Esophagus muscularis mucosa (tissue), 3 donors: ENCODE measurements at regions not wholly inside any gene's neighbourhood (a gene's known extent, or its start where the extent isn't known, plus 50 kb on each side); places are given as distances from the start of the nearest gene placed in this dataset.

Source experiments
- POLR2A ChIP-seq: fragments of 450-650 bp; IDR thresholded peaks from one replicate; pipeline ENCODE4 v1.6.1; 2017; ENCODE audit warnings: antibody characterized with exemption, moderate library complexity, mild to moderate bottlenecking, low read depth
- POLR2AphosphoS5 ChIP-seq, 2 donors: sonication (generic); formaldehyde crosslinking; IDR thresholded peaks; one replicate each; pipeline ENCODE4 v1.6.1; 2017; ENCODE audit warnings: antibody characterized with exemption in 2 of 2
- TF ChIP-seq, protein P1 (sequence below), 3 experiments: fragments of 200-600 bp in 2 of 3; fragments of 450-650 bp in 1 of 3; sonication (generic) in 2 of 3; IDR thresholded peaks; one replicate each; pipeline ENCODE4 v1.5.1; 2017 to 2019; ENCODE audit warnings: antibody characterized with exemption in 3 of 3, mild to moderate bottlenecking in 2 of 3, moderate library complexity in 1 of 3

DNA sequence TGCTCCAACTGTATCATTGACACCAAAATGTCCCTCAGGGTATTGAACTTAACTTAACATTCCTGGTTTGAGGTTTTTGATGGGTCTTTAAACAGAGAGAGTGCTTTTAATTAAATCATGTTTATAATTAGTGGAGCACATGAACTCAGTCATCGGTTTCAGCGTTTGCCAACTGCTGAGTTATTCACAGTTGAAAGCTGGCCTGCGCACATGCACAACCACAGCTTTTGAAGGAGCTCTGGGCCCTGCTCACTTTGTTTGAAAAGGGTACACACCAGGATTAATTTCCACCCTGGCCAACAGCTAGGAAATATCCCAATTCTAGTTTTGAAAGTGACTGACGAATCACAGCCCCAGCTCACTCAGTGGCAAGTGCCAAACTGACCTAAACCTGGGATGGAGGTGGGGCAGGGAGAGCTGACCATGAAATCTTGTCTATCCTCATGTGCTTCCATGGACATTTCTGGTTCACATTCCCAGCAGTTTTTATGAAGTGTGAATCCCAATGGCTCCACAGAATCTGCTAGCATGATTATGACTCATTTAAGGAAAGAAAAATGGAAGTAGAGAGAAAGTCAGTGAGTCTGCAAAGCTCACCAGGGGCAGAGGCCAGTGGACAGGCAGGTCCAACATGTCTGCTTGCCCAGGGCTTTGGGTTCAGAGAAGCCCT lies 247.8 kb downstream of the FNDC1 start:
- TF ChIP-seq, protein P1, sequence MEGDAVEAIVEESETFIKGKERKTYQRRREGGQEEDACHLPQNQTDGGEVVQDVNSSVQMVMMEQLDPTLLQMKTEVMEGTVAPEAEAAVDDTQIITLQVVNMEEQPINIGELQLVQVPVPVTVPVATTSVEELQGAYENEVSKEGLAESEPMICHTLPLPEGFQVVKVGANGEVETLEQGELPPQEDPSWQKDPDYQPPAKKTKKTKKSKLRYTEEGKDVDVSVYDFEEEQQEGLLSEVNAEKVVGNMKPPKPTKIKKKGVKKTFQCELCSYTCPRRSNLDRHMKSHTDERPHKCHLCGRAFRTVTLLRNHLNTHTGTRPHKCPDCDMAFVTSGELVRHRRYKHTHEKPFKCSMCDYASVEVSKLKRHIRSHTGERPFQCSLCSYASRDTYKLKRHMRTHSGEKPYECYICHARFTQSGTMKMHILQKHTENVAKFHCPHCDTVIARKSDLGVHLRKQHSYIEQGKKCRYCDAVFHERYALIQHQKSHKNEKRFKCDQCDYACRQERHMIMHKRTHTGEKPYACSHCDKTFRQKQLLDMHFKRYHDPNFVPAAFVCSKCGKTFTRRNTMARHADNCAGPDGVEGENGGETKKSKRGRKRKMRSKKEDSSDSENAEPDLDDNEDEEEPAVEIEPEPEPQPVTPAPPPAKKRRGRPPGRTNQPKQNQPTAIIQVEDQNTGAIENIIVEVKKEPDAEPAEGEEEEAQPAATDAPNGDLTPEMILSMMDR (IDR thresholded peaks at IDR 0.05), result no peak
- TF ChIP-seq POLR2A, result no peak
- no peak for TF ChIP-seq POLR2AphosphoS5 (IDR thresholded peaks at IDR 0.05)
